Epithelial cell of prostate (primary cell): ENCODE measurements at regions not wholly inside any gene's neighbourhood (a gene's known extent, or its start where the extent isn't known, plus 50 kb on each side); places are given as distances from the start of the nearest gene placed in this dataset.
"Not testable (repeated sequence)": the region's sequence is repeated elsewhere in the genome, so short reads cannot be mapped to it uniquely, and the experiment has no call there.

ENCODE experiments used
- DNase-seq: peaks from one replicate; pipeline ENCODE4 v3.0.0-alpha.2; 2011; ENCODE audit warnings: low read depth, low spot score
- H3K27ac ChIP-seq: fragments of 450-650 bp; 2 replicates; pipeline ENCODE4 v1.5.1; 2017; ENCODE audit warnings: mild to moderate bottlenecking

GRCh38 chr5:44568519-44568918 is 179.3 kb upstream of the FGF10 start:
- no peak overlapping the region for H3K27ac ChIP-seq
- no peak for DNase-seq

DNA sequence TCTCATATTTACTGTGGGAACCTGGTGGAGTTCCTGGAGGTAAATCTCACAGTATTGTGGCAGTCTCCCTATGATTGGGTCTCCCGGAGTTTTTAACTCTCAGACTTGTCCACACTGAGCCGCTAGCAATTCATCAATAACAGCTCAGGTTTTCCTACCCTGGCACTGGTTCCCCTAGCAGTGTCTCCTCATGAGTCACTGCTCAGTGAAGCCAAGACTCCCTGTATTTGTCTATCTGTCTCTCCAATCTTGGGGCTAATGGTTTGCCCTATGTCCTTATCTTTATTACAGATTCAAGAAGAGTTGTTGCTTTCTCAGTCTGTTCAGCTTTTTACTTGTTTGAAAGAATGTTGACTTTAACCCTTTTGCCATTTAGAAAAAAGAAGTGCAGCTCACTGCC is 176.7 kb upstream of the FGF10 start:
- no peak for DNase-seq
- H3K27ac ChIP-seq = no peak overlapping the region

- no peak for DNase-seq
- no peak overlapping the region for H3K27ac ChIP-seq
These were observed 176.1 kb upstream of the FGF10 start for GRCh38 chr5:44565360-44565759.

GRCh38 chr5:44546286-44546685 is 157.1 kb upstream of the FGF10 start:
- DNase-seq = no peak
- H3K27ac ChIP-seq = no peak overlapping the region

GRCh38 chr5:44543511-44543910 is 154.3 kb upstream of the FGF10 start:
- no peak overlapping the region for H3K27ac ChIP-seq
- no peak for DNase-seq

DNA sequence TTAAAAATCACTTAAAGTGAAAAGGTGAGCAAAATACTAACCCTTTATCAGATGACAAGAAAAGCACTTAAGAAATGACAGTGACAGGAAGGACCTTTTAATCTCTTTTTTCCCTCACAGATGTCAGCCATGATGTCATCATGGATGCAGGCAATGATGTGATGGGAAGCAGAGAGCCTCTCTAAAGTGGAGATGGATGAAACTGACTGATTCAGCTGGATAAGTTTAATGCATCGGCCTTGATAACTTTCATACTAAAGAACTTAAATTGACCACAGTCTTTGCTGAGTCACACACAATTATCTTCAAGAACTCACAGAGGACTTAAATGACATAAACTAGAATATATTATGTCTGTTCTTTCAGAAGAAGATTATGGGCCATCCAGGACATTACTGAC is 153.2 kb upstream of the FGF10 start:
- no peak overlapping the region for H3K27ac ChIP-seq
- no peak for DNase-seq

DNA sequence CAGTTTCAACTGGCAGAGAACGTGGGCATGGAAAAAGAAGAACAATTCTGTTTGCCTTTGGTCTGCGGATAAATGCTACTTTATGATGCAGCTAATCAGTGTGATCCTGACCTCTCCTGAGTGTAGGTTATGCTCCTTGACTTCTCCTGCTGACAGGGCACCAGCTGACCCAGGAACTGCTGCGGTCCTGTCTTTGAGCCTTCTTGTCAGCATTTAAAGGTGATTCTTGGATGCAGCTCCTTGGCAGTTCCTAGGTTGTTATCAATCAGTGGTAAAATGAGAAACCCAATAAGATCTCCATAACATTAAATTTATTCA is 150.3 kb upstream of the FGF10 start:
- no peak for DNase-seq

GRCh38 chr5:44538797-44539601 is 149.8 kb upstream of the FGF10 start:
- DNase-seq = no peak
- no peak overlapping the region for H3K27ac ChIP-seq

More for the DNA sequence above, 150.3 kb upstream of the FGF10 start:
- H3K27ac ChIP-seq = no peak overlapping the region

DNA sequence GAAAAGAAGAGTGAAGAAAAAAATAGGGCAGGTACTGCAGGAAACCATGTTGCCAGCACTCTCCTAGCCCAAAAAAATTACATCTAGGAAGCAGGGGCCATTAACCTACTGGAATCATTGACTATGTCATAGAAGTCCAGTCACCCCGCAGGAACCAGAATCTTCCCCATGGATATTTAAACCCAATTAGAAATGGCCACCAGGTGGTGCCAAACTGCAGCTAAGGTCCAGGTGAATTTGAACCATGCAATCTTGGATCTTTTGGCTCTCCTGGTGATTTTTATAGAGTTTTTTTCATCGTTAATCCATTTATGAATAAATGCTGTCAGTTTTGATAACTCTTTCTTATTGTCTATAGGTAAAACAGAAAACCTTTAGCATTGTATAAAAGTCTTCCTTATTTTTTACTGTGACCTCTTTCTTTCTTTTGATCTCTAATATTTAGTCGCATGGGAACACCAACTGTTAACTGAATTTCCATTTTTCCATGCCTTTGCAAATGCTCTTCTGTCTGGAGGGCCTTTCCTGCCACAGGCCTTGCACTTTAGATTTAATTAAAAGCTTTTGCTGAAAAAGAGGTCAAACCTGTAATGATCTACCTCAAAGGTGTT is 147.5 kb upstream of the FGF10 start:
- DNase-seq = no peak
- H3K27ac ChIP-seq = no peak overlapping the region

GRCh38 chr5:44535621-44536020 is 146.4 kb upstream of the FGF10 start:
- no peak for DNase-seq
- H3K27ac ChIP-seq = no peak overlapping the region

DNA sequence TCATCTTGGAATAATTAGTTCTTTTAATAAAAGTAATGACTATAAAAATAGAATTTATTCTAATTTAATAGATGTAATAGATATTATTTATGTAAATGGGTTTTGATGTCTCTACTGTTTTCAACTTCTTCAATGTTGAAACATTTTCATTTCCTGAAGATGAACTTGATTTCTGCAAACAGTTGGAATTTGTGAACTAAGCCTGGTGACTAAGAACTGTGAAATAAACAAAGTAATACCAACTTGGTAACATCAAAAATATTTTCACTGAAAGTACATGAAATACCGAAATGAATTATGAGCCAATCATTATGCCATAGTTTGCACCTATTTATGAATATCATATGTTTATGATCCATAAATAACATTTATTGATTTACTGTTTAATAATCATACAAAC is 143.8 kb upstream of the FGF10 start:
- no peak overlapping the region for H3K27ac ChIP-seq
- no peak for DNase-seq

GRCh38 chr5:44531756-44532155 is 142.5 kb upstream of the FGF10 start:
- DNase-seq, H3K27ac ChIP-seq: not testable (repeated sequence)

DNA sequence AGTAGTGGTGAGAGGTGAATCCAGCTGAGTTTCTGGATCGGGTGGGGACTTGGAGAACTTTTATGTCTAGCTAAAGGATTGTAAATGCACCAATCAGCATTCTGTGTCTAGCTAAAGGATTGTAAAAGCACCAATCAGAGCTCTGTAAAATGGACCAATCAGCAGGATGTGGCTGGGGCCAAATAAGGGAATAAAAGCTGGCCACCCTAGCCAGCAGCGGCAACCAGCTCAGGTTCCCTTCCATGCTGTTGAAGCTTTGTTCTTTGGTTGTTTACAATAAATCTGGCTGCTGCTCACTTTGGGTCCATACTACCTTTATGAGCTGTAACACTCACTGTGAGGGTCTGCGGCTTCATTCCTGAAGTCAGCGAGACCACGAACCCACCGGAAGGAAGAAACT is 141.6 kb upstream of the FGF10 start:
- H3K27ac ChIP-seq, DNase-seq: not testable (repeated sequence)

DNA sequence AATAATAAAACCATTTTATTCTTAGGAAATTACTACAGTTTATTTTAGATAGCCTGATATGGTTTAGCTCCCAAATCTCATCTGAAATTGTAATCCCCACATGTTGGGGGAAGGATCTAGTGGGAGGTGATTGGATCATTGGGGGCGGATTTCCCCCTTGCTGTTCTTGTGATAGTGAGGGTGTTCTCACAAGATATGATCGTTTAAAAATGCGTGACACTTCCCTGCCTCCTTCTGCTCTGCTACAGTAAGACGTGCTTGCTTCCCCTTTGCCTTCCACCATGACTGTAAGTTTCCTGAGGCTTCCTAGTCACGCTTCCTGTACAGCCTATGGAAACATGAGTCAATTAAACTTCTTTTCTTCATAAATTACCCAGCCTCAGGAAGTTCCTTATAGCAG is 122.4 kb upstream of the FGF10 start:
- no peak for DNase-seq
- no peak overlapping the region for H3K27ac ChIP-seq

GRCh38 chr5:44506561-44506960 is 117.3 kb upstream of the FGF10 start:
- no peak for DNase-seq
- no peak overlapping the region for H3K27ac ChIP-seq

- no peak for DNase-seq
- no peak overlapping the region for H3K27ac ChIP-seq
These were observed 110.2 kb upstream of the FGF10 start for GRCh38 chr5:44499381-44499780.

GRCh38 chr5:44497606-44498005 is 108.4 kb upstream of the FGF10 start:
- no peak for DNase-seq
- no peak overlapping the region for H3K27ac ChIP-seq

GRCh38 chr5:44495280-44495679 is 106.1 kb upstream of the FGF10 start:
- no peak overlapping the region for H3K27ac ChIP-seq
- DNase-seq = no peak

GRCh38 chr5:44489759-44490158 is 100.5 kb upstream of the FGF10 start:
- no peak for DNase-seq
- H3K27ac ChIP-seq = no peak overlapping the region

- DNase-seq = no peak
These were observed 97.4 kb upstream of the FGF10 start for GRCh38 chr5:44486591-44486990.

GRCh38 chr5:44454002-44454401 is 64.8 kb upstream of the FGF10 start:
- DNase-seq = no peak
- H3K27ac ChIP-seq = no peak overlapping the region

More at GRCh38 chr5:44486591-44486990, 97.4 kb upstream of the FGF10 start:
- H3K27ac ChIP-seq = no peak overlapping the region

GRCh38 chr5:44446399-44446798 is 57.2 kb upstream of the FGF10 start:
- H3K27ac ChIP-seq = no peak overlapping the region
- DNase-seq = no peak
